ENCODE measurements at regions not wholly inside any gene's neighbourhood (a gene's known extent, or its start where the extent isn't known, plus 50 kb on each side); places are given as distances from the start of the nearest gene placed in this dataset.

DNA sequence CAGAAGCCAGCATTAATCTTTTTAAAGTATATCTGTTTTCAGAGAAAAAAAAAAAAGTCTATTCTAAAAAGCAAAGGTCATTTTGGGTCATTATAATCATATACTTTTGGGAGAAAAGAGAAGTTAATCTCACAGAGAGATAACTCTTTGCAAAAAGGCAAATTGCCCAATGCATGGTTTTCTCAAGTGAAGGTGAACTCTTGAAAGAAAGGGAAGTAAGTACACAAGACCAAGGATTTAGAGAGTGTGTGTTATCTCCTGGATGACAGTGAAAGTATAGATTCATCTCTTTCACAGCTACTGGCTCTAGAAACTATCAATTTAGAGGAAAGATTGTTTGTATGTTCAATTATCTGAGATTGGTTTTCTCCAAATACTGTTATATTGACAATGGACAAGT, 151.4 kb downstream of the CD8B2 start:
- Histone ChIP-seq H3K27ac (no peak overlapping the region), H3K9me3 (no peaks in the 10 kb centered on the region), H3K36me3 (no peaks in the 10 kb centered on the region), H3K4me3 (no peak overlapping the region), H3K4me1 (no peaks in the 10 kb centered on the region), H3K27me3 (no peaks in the 10 kb centered on the region)
- no peak for FAIRE-seq
- intact Hi-C loops (cut with DNase I): no loop called here
- DNase-seq: no peak
- ATAC-seq: no peak
- TF ChIP-seq, protein P1, sequence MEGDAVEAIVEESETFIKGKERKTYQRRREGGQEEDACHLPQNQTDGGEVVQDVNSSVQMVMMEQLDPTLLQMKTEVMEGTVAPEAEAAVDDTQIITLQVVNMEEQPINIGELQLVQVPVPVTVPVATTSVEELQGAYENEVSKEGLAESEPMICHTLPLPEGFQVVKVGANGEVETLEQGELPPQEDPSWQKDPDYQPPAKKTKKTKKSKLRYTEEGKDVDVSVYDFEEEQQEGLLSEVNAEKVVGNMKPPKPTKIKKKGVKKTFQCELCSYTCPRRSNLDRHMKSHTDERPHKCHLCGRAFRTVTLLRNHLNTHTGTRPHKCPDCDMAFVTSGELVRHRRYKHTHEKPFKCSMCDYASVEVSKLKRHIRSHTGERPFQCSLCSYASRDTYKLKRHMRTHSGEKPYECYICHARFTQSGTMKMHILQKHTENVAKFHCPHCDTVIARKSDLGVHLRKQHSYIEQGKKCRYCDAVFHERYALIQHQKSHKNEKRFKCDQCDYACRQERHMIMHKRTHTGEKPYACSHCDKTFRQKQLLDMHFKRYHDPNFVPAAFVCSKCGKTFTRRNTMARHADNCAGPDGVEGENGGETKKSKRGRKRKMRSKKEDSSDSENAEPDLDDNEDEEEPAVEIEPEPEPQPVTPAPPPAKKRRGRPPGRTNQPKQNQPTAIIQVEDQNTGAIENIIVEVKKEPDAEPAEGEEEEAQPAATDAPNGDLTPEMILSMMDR (IDR thresholded peaks at IDR 0.05): no peak

DNA sequence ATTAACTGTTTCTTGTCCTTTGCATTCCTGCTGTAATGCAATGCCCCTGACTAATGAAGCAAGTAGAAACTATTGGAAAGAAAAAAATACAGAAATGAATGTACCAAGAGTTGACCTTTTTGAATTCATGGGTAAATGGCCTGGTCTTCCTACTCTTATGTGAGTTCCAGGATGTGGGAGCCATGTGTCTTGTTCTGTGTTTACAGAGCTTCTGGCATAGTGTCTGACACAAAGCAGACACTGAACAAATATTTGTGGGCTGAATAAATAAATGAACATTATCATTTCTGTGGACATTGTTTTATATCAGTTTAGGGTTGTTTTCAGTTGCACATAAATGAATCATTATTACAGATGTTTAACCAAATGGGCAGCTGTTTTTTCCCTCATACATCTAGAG, 155.5 kb downstream of the CD8B2 start:
- Histone ChIP-seq H3K27me3 (no peaks in the 10 kb centered on the region), H3K9me3 (no peaks in the 10 kb centered on the region), H3K4me1 (no peaks in the 10 kb centered on the region), H3K36me3 (no peaks in the 10 kb centered on the region), H3K27ac (no peak overlapping the region), H3K4me3 (no peak overlapping the region)
- ATAC-seq (peak in 2 of 4 donors; percentile 39 to 60), FAIRE-seq (no peak), DNase-seq (no peak)
- intact Hi-C loops (cut with DNase I): no loop called here
- TF ChIP-seq, protein P1 (IDR thresholded peaks at IDR 0.05): no peak

DNA sequence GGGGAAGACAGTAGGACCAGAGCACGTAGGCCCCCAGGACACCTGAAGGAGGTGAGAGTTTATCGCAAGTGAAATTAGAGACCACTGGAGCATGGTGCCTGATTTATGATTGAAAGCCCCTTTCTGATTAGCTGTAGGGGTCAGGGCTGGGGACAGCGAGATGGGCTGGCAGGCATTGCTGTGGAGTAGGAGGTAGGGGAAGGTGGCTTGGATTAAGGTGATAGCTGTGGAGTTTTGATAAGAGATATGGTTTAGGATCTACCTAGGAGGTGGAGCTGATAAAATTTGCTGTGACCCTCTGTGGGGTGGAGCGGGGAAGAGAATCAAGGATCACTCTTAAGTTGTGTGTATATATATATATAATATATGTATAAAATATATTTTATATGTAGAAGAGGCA, 157.5 kb downstream of the CD8B2 start:
- ATAC-seq (no peak), DNase-seq (no peak), FAIRE-seq (no peak)
- intact Hi-C loops (cut with DNase I): no loop called here
- 87 to 100% methylated on average over 4 of the region's 4 CpGs for WGBS, 2 donors
- no peaks in the 10 kb centered on the region for H3K4me1 ChIP-seq
- TF ChIP-seq, protein P1 (IDR thresholded peaks at IDR 0.05): no peak
- no peak overlapping the region for H3K4me3 ChIP-seq
- no peaks in the 10 kb centered on the region for H3K27me3 ChIP-seq
- no peaks in the 10 kb centered on the region for H3K9me3 ChIP-seq
- H3K27ac ChIP-seq: no peak overlapping the region
- H3K36me3 ChIP-seq: no peaks in the 10 kb centered on the region

DNA sequence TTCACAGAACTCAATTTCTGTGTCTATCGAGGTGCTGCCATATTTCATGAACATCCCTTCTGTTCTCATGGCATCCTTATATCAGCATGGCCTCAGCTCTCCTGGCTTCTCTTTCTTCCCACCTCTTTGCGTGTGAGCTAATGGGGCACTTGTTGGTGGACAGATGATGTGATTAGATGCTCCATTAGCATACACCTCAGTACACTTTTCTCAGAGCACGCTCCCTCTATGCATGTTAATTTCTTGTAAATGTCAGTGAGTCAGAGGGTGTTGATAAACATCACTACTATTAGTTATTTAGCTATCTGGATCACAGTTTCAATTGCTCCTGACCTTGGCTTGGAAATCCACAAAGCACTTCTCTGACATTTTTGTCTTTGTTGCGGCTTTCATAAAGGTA, 159.4 kb downstream of the CD8B2 start:
- TF ChIP-seq, protein P1 (IDR thresholded peaks at IDR 0.05): no peak
- Histone ChIP-seq H3K27ac (no peak overlapping the region), H3K4me3 (no peak overlapping the region), H3K27me3 (no peaks in the 10 kb centered on the region), H3K4me1 (no peaks in the 10 kb centered on the region), H3K9me3 (no peaks in the 10 kb centered on the region), H3K36me3 (no peaks in the 10 kb centered on the region)
- WGBS, 2 donors: 77 to 87% methylated on average over 4 of the region's 4 CpGs
- DNase-seq: no peak
- intact Hi-C loops (cut with DNase I): no loop called here
- no peak for FAIRE-seq
- no peak for ATAC-seq

DNA sequence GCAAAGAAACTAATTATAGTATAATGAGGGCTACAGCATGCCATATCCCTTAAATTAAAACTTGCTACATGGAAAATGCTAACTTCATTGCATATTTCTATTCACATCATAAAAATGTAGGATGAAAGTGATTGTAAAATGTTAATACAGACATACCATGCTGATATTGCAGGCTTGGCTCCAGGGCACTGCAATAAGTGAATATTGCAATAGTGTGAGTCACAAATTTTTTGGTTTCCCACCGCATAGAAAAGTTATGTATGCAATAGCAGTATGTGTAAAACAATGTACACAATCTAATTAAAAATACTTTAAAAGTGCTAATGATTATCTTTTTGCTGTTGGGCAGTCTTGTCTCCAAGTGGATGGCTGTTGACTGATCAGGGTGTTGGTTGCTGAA, 162.1 kb downstream of the CD8B2 start:
- WGBS, 2 donors: 69 to 93% methylated on average over 1 of the region's 1 CpG
- Histone ChIP-seq H3K9me3 (no peaks in the 10 kb centered on the region), H3K27me3 (no peaks in the 10 kb centered on the region), H3K4me1 (no peaks in the 10 kb centered on the region), H3K4me3 (no peak overlapping the region), H3K27ac (no peak overlapping the region), H3K36me3 (no peaks in the 10 kb centered on the region)
- no peak for FAIRE-seq
- no peak for ATAC-seq
- intact Hi-C loops (cut with DNase I): no loop called here
- no peak for DNase-seq
- TF ChIP-seq, protein P1 (IDR thresholded peaks at IDR 0.05): no peak

Data from pancreas (tissue), 10 donors.